HG02884 (cell line): ENCODE measurements at regions not wholly inside any gene's neighbourhood (a gene's known extent, or its start where the extent isn't known, plus 50 kb on each side); places are given as distances from the start of the nearest gene placed in this dataset.
"Not testable (repeated sequence)": the region's sequence is repeated elsewhere in the genome, so short reads cannot be mapped to it uniquely, and the experiment has no call there.

ENCODE experiments used
- ATAC-seq: cut with Tn5 transposase; IDR thresholded peaks from one replicate; pipeline ENCODE4 v1.9.1; 2021; ENCODE audit warnings: mild to moderate bottlenecking, moderate library complexity; ENCODE audit not compliant: unreplicated experiment

DNA sequence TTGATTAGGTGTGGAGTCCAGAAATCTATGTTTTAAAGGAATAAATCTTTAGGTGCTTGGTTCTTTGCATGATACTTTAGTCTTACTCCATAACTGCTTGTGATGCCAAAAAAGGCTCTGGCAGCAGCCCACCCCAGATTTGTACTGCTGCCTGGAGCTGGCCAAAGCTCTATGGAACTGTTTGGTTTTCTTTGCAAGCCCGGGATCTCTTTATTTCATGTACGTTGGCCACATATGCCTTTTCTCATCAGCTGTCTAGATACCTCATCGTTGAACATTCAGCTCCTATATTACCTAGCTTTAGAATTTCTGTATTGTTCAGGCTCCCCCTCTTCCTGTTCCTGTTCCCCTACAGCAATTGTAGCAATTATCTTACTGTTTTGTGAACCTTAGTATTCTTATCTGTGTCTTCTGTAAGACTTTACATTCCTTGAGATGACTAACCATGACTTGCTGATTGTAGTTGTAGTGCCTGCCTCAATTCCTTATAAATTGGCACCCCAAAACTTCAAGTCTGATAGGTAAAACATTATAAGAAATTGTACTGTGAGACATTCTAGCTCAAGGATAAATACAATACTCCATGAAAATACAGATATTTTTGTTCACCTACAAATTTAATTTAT is 199.4 kb upstream of the GPRIN3 start:
- no peak for ATAC-seq

DNA sequence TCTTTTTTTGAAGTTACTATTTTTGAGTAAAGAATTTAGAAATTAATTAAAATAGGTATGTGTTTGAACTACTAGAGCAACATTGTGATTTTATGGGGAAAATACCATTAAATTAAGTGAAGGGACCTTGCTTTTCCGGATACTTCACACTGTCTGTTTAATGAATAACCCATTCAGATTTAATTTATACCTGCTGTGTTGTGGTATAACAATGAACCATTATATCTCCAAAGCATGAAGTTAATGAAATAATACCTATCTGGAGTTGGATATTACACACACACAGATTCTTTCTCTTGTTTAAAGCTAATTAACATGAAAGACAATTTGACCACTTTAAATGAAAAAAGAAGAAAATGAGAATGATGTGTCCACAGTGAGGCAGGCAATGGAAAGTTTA is 195.0 kb upstream of the GPRIN3 start:
- no peak for ATAC-seq

- no peak for ATAC-seq
Observed at GRCh38 chr4:89497517-89498308, 190.1 kb upstream of the GPRIN3 start.

- ATAC-seq: no peak
Observed at GRCh38 chr4:89496851-89497250, 189.3 kb upstream of the GPRIN3 start.

DNA sequence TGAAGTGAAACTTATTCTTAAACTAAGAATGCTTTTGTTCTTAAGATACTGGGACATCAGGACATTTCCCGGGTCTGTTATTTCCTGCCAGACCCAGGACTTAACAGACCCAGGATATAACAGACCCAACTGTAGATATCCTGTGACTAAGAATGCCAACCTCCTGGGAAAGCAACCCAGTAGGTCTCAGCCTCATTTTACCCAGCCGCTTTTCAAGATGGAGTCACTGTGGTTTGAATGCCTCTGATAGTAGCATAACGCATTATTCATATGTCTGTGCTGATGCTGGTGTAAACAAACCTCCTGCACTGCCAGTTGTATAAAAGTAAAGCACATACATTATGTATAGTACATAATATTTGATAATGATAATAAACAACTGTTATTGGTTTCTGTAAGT is 185.8 kb upstream of the GPRIN3 start:
- ATAC-seq: no peak

DNA sequence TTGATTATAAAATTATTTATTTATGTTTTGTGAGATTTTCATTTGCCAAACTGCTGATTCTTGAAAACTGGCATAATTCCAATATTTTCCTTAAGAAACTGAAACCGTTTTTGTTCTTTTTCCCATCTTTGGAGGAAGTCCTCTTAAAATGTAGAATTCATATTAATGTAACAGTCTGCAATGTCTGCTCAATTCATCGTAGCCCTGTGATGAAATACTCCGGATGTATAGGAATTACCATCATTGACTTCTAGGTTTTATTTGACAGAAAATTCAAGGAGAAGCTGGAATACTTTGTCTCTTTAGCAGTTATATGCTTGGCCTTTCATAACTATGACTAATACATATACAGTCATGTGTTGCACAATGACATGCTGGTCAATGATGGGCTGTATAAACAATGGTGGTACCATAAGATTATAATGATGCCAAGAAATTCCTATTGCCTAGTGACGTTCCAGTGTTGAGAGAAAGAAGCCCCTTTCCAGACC is 185.0 kb upstream of the GPRIN3 start:
- no peak for ATAC-seq

DNA sequence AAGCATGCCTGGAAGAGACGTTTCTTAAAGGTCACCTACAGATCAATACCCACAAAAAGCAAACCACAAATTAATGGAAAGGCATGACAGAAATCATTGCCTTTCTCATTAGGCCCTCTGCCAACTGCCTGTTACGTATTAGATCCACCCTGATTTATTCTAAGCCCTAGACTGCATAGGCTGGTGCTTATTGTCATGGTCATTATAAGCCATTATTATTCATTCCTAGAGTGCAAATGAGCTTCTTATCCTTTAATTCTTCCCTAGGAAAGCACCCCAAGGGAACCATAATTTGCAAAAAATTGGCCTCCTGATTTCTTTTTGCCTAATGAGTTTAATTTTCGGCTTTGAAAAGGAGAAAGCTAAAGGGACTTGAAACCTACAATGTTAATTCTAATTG is 184.2 kb upstream of the GPRIN3 start:
- no peak for ATAC-seq

GRCh38 chr4:89489921-89490431 is 182.4 kb upstream of the GPRIN3 start:
- ATAC-seq: not testable (repeated sequence)

DNA sequence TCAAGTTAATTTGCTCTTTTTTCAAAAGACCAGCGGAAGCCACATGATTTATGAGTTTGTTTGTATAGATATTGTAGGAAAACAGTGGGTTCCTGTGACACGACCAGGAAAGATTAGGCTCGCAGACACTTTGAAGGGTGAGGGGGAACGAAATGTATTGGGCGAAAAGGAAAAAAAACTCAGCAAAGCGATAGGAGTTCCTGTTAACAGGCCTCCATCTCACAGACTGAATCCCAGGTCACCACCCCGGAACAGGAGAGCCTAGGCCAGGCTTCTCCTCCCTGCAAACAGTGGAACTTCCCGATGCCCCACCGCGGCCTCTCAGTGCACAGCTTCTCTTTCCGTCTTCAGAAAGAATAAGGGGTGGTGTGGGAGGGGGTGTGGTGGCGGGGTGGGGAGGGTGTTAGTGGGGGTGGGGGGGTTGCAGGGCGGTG is 181.8 kb upstream of the GPRIN3 start:
- ATAC-seq: no peak

- no peak for ATAC-seq
Observed at GRCh38 chr4:89488736-89489135, 181.1 kb upstream of the GPRIN3 start.

- ATAC-seq: no peak
Observed at GRCh38 chr4:89486673-89487072, 179.1 kb upstream of the GPRIN3 start.

GRCh38 chr4:89486042-89486441 is 178.4 kb upstream of the GPRIN3 start:
- ATAC-seq: no peak

DNA sequence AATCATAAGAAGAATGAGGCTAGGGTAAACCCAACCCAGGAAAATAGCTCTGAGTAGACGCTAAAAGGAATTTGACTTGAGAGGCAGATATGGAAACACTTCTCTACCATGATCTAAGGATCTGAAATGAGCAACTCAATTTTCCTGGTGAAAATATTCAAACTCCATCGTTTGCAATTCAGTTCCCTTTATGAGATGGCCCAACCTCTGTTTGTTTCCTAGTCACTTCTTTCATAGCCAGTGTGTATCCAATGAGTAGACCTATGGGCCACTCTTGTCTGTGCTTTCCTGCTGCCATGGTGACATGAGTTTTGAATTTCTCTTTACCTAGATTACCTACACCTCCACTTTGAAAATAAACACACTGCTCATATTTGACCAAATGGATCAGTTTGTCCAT is 176.2 kb upstream of the GPRIN3 start:
- no peak for ATAC-seq

GRCh38 chr4:89482926-89483595 is 175.5 kb upstream of the GPRIN3 start:
- ATAC-seq: no peak

DNA sequence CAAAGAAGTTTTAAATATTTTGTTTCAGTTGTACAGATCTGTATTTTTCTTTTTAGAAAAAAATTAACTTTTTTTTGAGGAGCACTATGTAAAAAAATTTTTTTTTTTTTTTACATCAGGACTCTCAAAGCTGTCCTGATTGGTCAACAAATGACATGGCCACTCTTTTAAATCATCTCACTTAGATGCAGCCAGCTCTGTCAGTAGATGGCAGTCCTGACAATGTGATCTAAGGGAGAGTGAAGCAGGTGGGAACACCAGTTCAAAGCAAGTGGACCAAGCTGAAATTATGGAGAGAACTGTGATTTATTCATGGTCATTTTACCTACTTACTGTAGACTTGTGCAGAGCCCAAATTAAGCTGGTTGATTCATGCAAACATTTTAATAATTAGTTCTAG is 174.7 kb upstream of the GPRIN3 start:
- peak; percentile 87 for ATAC-seq

DNA sequence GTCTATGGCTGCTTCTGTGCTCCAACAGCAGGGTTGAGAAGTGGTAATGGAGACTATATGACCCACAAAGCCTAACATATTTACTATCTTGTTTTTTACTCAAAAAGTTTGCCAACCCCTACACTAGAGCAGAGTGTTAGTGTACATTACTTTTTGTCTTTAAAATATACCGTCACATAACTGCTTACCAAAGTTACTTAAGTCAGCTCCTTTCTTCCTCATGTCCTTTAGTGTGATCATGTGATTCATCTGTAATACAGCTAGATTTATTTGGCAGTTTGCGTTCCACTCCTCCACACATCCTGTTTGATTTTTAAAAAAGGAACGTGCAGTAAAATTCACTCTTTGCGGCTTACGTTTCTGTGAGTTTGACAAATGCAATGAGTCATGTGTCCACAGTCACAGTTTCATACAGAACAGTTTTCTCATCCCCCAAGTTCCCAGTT is 162.4 kb upstream of the GPRIN3 start:
- peak; percentile 90 for ATAC-seq

GRCh38 chr4:89469516-89469915 is 161.9 kb upstream of the GPRIN3 start:
- peak; percentile 13 for ATAC-seq

GRCh38 chr4:89468602-89469001 is 161.0 kb upstream of the GPRIN3 start:
- ATAC-seq: no peak

- ATAC-seq: no peak
Observed at GRCh38 chr4:89463341-89463740, 155.7 kb upstream of the GPRIN3 start.

DNA sequence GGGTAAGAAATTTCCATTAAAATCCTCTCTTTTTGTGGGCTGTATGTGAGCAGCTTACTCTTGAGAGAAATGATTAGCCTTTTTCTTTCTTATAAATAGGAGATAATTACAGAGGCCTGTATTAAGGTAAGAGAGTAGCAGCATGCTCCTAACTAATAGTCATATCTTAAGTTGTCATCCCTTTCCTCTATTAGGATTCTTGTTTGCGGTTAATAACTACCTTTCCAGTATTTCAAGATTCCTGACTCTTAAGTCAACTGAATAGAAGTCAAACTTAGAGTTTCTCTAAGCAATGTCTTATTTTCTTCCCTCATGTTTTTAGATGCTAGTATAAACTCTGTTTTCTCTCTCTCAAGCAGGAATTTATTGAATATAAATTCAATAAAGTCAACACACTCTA is 139.9 kb upstream of the GPRIN3 start:
- ATAC-seq: no peak

GRCh38 chr4:89446193-89446592 is 138.6 kb upstream of the GPRIN3 start:
- no peak for ATAC-seq

DNA sequence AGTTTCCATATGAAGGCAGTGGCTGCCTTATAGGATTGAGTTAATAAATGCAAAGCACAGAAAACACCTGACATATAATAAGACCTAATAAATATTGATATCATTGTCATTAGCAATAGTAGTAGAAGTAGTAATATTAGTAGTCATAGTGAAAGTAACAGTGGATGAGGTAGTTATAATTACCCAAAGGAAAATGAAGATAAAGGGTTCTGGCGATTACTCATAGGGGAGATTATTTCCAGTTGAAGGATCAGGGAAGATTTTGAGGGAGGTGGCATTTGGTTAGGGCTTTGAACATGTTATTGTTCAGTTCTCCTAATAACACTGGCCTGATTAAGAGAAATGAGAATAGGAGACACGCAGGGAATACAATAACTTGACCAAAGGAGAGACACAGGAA is 131.9 kb upstream of the GPRIN3 start:
- ATAC-seq: no peak
